ENCODE measurements at regions not wholly inside any gene's neighbourhood (a gene's known extent, or its start where the extent isn't known, plus 50 kb on each side); places are given as distances from the start of the nearest gene placed in this dataset.

GRCh38 chr15:62475591-62475990 lies 310.5 kb upstream of the C2CD4B start:
- no peak overlapping the region for H3K4me3 Mint-ChIP-seq (ENCODE audit: unreplicated experiment)
- H3K9me3 Mint-ChIP-seq (ENCODE audit: unreplicated experiment) = no peaks in the 10 kb centered on the region
- H3K4me1 Mint-ChIP-seq (ENCODE audit: unreplicated experiment) = peaks cover 12% of the 10 kb centered on the region
- no peaks in the 10 kb centered on the region for H3K36me3 Mint-ChIP-seq (ENCODE audit: unreplicated experiment)
- no peak for TF ChIP-seq CTCF (IDR thresholded peaks at IDR 0.05)
- DNase-seq (ENCODE audit: extremely low spot score, unreplicated experiment) = no peak
- no peaks in the 10 kb centered on the region for H3K27me3 Mint-ChIP-seq (ENCODE audit: unreplicated experiment)
- H3K27ac Mint-ChIP-seq (ENCODE audit: unreplicated experiment) = no peak overlapping the region

GRCh38 chr15:62476163-62476562 lies 311.1 kb upstream of the C2CD4B start:
- Mint-ChIP-seq H3K4me3 (ENCODE audit: unreplicated experiment) (no peak overlapping the region), H3K4me1 (ENCODE audit: unreplicated experiment) (peaks cover 12% of the 10 kb centered on the region), H3K9me3 (ENCODE audit: unreplicated experiment) (no peaks in the 10 kb centered on the region), H3K36me3 (ENCODE audit: unreplicated experiment) (no peaks in the 10 kb centered on the region), H3K27me3 (ENCODE audit: unreplicated experiment) (no peaks in the 10 kb centered on the region), H3K27ac (ENCODE audit: unreplicated experiment) (no peak overlapping the region)
- TF ChIP-seq CTCF (IDR thresholded peaks at IDR 0.05) = no peak
- DNase-seq (ENCODE audit: extremely low spot score, unreplicated experiment) = no peak

GRCh38 chr15:62477929-62478328 lies 312.8 kb upstream of the C2CD4B start:
- H3K27ac Mint-ChIP-seq (ENCODE audit: unreplicated experiment) = no peak overlapping the region

GRCh38 chr15:62482785-62483429 lies 317.8 kb upstream of the C2CD4B start:
- H3K4me1 Mint-ChIP-seq (ENCODE audit: unreplicated experiment) = peaks cover 12% of the 10 kb centered on the region
- peak; percentile 18 for TF ChIP-seq CTCF (IDR thresholded peaks at IDR 0.05)
- no peak overlapping the region for H3K4me3 Mint-ChIP-seq (ENCODE audit: unreplicated experiment)
- DNase-seq (ENCODE audit: extremely low spot score, unreplicated experiment) = no peak
- no peaks in the 10 kb centered on the region for H3K36me3 Mint-ChIP-seq (ENCODE audit: unreplicated experiment)
- H3K9me3 Mint-ChIP-seq (ENCODE audit: unreplicated experiment) = no peaks in the 10 kb centered on the region
- H3K27me3 Mint-ChIP-seq (ENCODE audit: unreplicated experiment) = no peaks in the 10 kb centered on the region
- no peak overlapping the region for H3K27ac Mint-ChIP-seq (ENCODE audit: unreplicated experiment)

More at GRCh38 chr15:62477929-62478328, 312.8 kb upstream of the C2CD4B start:
- Mint-ChIP-seq H3K9me3 (ENCODE audit: unreplicated experiment) (no peaks in the 10 kb centered on the region), H3K36me3 (ENCODE audit: unreplicated experiment) (no peaks in the 10 kb centered on the region), H3K4me3 (ENCODE audit: unreplicated experiment) (no peak overlapping the region), H3K4me1 (ENCODE audit: unreplicated experiment) (peaks cover 6% of the 10 kb centered on the region), H3K27me3 (ENCODE audit: unreplicated experiment) (no peaks in the 10 kb centered on the region)
- DNase-seq (ENCODE audit: extremely low spot score, unreplicated experiment) = no peak
- TF ChIP-seq CTCF (IDR thresholded peaks at IDR 0.05) = no peak

- no peak for TF ChIP-seq CTCF (IDR thresholded peaks at IDR 0.05)
- Mint-ChIP-seq H3K4me1 (ENCODE audit: unreplicated experiment) (peaks cover 12% of the 10 kb centered on the region), H3K4me3 (ENCODE audit: unreplicated experiment) (no peak overlapping the region), H3K27ac (ENCODE audit: unreplicated experiment) (no peak overlapping the region), H3K36me3 (ENCODE audit: unreplicated experiment) (no peaks in the 10 kb centered on the region), H3K27me3 (ENCODE audit: unreplicated experiment) (no peaks in the 10 kb centered on the region), H3K9me3 (ENCODE audit: unreplicated experiment) (no peaks in the 10 kb centered on the region)
- DNase-seq (ENCODE audit: extremely low spot score, unreplicated experiment) = no peak
Measured at GRCh38 chr15:62483814-62484213, 318.7 kb upstream of the C2CD4B start.

Measured in osteocyte (in vitro differentiated cells).